GM12878 (cell line): ENCODE measurements at regions not wholly inside any gene's neighbourhood (a gene's known extent, or its start where the extent isn't known, plus 50 kb on each side); places are given as distances from the start of the nearest gene placed in this dataset.

Experiments used
- ATAC-seq: fragments of 200-7000 bp; cut with Tn5 transposase; 3 replicates; pipeline ENCODE4 v1.9.1; 2020; ENCODE audit warnings: mild to moderate bottlenecking, moderate library complexity
- BruUV-seq: library from RNA; stranded (reverse); fragments of 400-500 nt; replicated peaks from 2 replicates; lab custom pipeline; 2021; lab: Mats Ljungman, UMichigan
- CTCF ChIA-PET: fragments of 300-600 bp; sonication (Branson Sonifier 250); formaldehyde crosslinking; extraction: SDS; loops from one replicate; lab custom pipeline; 2021; ENCODE audit warnings: inconsistent platforms; lab: Yijun Ruan, JAX
- POLR2A ChIA-PET: fragments of 350-600 bp; formaldehyde crosslinking; extraction: SDS; loops from one replicate; lab custom pipeline; 2021; ENCODE audit warnings: inconsistent platforms; lab: Charles Lee
- RAD21 ChIA-PET: fragments of 300-600 bp; sonication (Branson Sonifier 250); formaldehyde crosslinking; loops from one replicate; lab custom pipeline; 2023; ENCODE audit warnings: antibody characterized with exemption; ENCODE audit not compliant: unreplicated experiment; lab: Charles Lee
- SMC1A ChIA-PET: fragments of 300-600 bp; sonication (Branson Sonifier 250); formaldehyde crosslinking; loops from one replicate; lab custom pipeline; 2023; ENCODE audit not compliant: unreplicated experiment, uncharacterized antibody; lab: Charles Lee
- DNase-seq: peaks from one replicate; pipeline ENCODE4 v3.0.0-alpha.2; 2011; ENCODE audit warnings: low read depth, low spot score
- FAIRE-seq: peaks from 3 replicates; lab custom pipeline; 2011; peaks lifted over from hg19 to GRCh38; lab: Jason Lieb, UNC
- H2AFZ ChIP-seq: 2 replicates; pipeline ENCODE4 v1.6.0; 2011; ENCODE audit warnings: low read depth, low read length, control low read depth; ENCODE audit not compliant: control insufficient read depth
- H3K27ac ChIP-seq: 2 replicates; pipeline ENCODE4 v1.5.1; 2011; ENCODE audit warnings: control low read depth; ENCODE audit not compliant: control insufficient read depth, insufficient read depth
- H3K27me3 ChIP-seq, 2 experiments: replicated peaks in 1 of 2; 2 replicates each; pipeline versions ENCODE4 v1.6.0 to v1.6.1; 2011; ENCODE audit warnings: low read length in 1 of 2; ENCODE audit not compliant: control insufficient read depth in 2 of 2, insufficient read depth in 2 of 2
- H3K36me3 ChIP-seq, 2 experiments: 2 replicates each; pipeline ENCODE4 v1.5.1; 2011; ENCODE audit warnings: low read length in 1 of 2; ENCODE audit not compliant: control insufficient read depth in 2 of 2, insufficient read depth in 2 of 2
- H3K4me1 ChIP-seq: 2 replicates; pipeline ENCODE4 v1.6.1; 2011; ENCODE audit warnings: mild to moderate bottlenecking, low read length, moderate library complexity, mixed read lengths; ENCODE audit not compliant: control insufficient read depth, insufficient read depth
- H3K4me2 ChIP-seq: 2 replicates; pipeline ENCODE4 v1.6.0; 2011; ENCODE audit warnings: control low read depth; ENCODE audit not compliant: control insufficient read depth, insufficient read depth
- H3K4me3 ChIP-seq: fragments of 200-600 bp; sonication (generic); 2 replicates; pipeline ENCODE4 v1.5.1; 2016
- H3K79me2 ChIP-seq: 2 replicates; pipeline ENCODE4 v1.6.0; 2011; ENCODE audit warnings: low read length; ENCODE audit not compliant: control insufficient read depth, insufficient read depth
- H3K9ac ChIP-seq: 2 replicates; pipeline ENCODE4 v1.8.0; 2011; ENCODE audit warnings: low read length, control low read depth, mixed read lengths; ENCODE audit not compliant: control insufficient read depth, insufficient read depth
- H3K9me3 ChIP-seq: replicated peaks from 3 replicates; pipeline ENCODE4 v1.5.1; 2011; ENCODE audit warnings: mild to moderate bottlenecking, low read length; ENCODE audit not compliant: control insufficient read depth, insufficient read depth
- H4K20me1 ChIP-seq: 2 replicates; pipeline ENCODE4 v1.6.0; 2011; ENCODE audit not compliant: control insufficient read depth, insufficient read depth
- ATF3 ChIP-seq: IDR thresholded peaks from 2 replicates; pipeline ENCODE4 v1.6.1; 2011; ENCODE audit warnings: low read depth, mild to moderate bottlenecking, low read length, moderate library complexity, borderline replicate concordance; ENCODE audit errors: extremely low read depth
- KDM1A ChIP-seq: fragments of 200-600 bp; sonication (generic); IDR thresholded peaks from 2 replicates; pipeline ENCODE4 v1.6.1; 2016; ENCODE audit warnings: borderline replicate concordance
- NFYB ChIP-seq: IDR thresholded peaks from 2 replicates; pipeline ENCODE4 v1.6.1; 2011; ENCODE audit warnings: low read depth, mild to moderate bottlenecking, low read length, improper control_type of control experiment, moderate library complexity; ENCODE audit not compliant: insufficient read depth
- SMC3 ChIP-seq: IDR thresholded peaks from 2 replicates; pipeline ENCODE4 v1.6.1; 2011; ENCODE audit warnings: low read length, improper control_type of control experiment, borderline replicate concordance
- SP1 ChIP-seq: IDR thresholded peaks from one replicate; pipeline ENCODE4 v1.6.1; 2011; ENCODE audit warnings: low read depth, low read length
- YY1 ChIP-seq: IDR thresholded peaks from 2 replicates; pipeline ENCODE4 v1.6.1; 2011; ENCODE audit warnings: low read depth, mild to moderate bottlenecking, low read length
- ZNF24 ChIP-seq: fragments of 450-650 bp; IDR thresholded peaks from 2 replicates; pipeline ENCODE4 v1.6.1; 2017; ENCODE audit warnings: antibody characterized with exemption, mild to moderate bottlenecking
- ZNF592 ChIP-seq: fragments of 450-650 bp; IDR thresholded peaks from 2 replicates; pipeline ENCODE4 v1.6.1; 2017; ENCODE audit warnings: mild to moderate bottlenecking, moderate library complexity
- WGBS: methylation state at CpG from one replicate; pipeline ENCODE4 v1.1.6; 2016; ENCODE audit warnings: low lambda C conversion rate; ENCODE audit not compliant: insufficient replicate concordance, insufficient coverage; ENCODE audit errors: missing lambda C conversion rate; 5-methylcytosine and 5-hydroxymethylcytosine counted together
- in situ Hi-C: fragments of 300-500 bp; cut with MboI; formaldehyde crosslinking; loops from 9 replicates; pipeline ENCODE4 v1.14.3; 2018; ENCODE audit warnings: mixed read lengths
- intact Hi-C: fragments of 100-400 bp; cut with micrococcal nuclease; formaldehyde crosslinking; loops from one replicate; pipeline ENCODE4 v1.14.2; 2022; ENCODE audit not compliant: unreplicated experiment

- TF ChIP-seq NFYB = no peak
- TF ChIP-seq, all 136 proteins: peak for 0
Observed at GRCh38 chr1:14242870-14243269, 355.6 kb upstream of the KAZN start (continued).

GRCh38 chr1:14245954-14246353 is 352.5 kb upstream of the KAZN start:
- Histone ChIP-seq H3K79me2 (no peaks in the 10 kb centered on the region), H3K9me3 (no peaks in the 10 kb centered on the region), H3K4me3 (no peak overlapping the region), H2AFZ (no peak overlapping the region), H3K4me2 (no peak overlapping the region), H4K20me1 (no peaks in the 10 kb centered on the region), H3K27me3 (no peaks in the 10 kb centered on the region), H3K9ac (no peak overlapping the region), H3K36me3 (no peaks in the 10 kb centered on the region), H3K27ac (no peak overlapping the region), H3K4me1 (no peaks in the 10 kb centered on the region)
- no TSS peak for BruUV-seq
- DNase-seq (no peak), FAIRE-seq (no peak), ATAC-seq (no peak)
- POLR2A ChIA-PET = no interaction called here
- WGBS = 10% methylated on average over 2 of the region's 2 CpGs
- RAD21 ChIA-PET = no interaction called here
- CTCF ChIA-PET = interaction anchor here (0.9 to 1.2 kb wide), 2 partner anchors 15 to 23 kb away, joined by 3 read pairs; no protein-coding TSS in a partner anchor
- intact Hi-C loops (no loop called here), in situ Hi-C loops (no loop called here)
- SMC1A ChIA-PET = interaction anchor here (0.6 to 1.4 kb wide), 2 partner anchors 24 to 43 kb away, joined by 3 read pairs; no protein-coding TSS in a partner anchor
- no peak for TF ChIP-seq ZNF592
- TF ChIP-seq YY1 = no peak
- no peak for TF ChIP-seq KDM1A
- no peak for TF ChIP-seq ATF3
- TF ChIP-seq ZNF24 = no peak
- no peak for TF ChIP-seq SP1
- TF ChIP-seq SMC3 = no peak
